ENCODE measurements at regions not wholly inside any gene's neighbourhood (a gene's known extent, or its start where the extent isn't known, plus 50 kb on each side); places are given as distances from the start of the nearest gene placed in this dataset.

GRCh38 chr9:73839471-73839870, 657.7 kb upstream of the RORB start:
- DNase-seq (ENCODE audit: extremely low read depth, insufficient read length): no peak
- no peak overlapping the region for H3K4me3 ChIP-seq (replicated peaks; ENCODE audit: low read depth, low read length)
- H3K27me3 ChIP-seq (replicated peaks; ENCODE audit: control insufficient read depth, insufficient read depth, low read length): no peaks in the 10 kb centered on the region
- no peaks in the 10 kb centered on the region for H3K36me3 ChIP-seq (ENCODE audit: control insufficient read depth, insufficient read depth, low read length)
- no peak for TF ChIP-seq CTCF (IDR thresholded peaks at IDR 0.05; ENCODE audit: insufficient read depth, low read length, poor library complexity, severe bottlenecking)

- Histone ChIP-seq H3K4me3 (replicated peaks; ENCODE audit: low read depth, low read length) (no peak overlapping the region), H3K36me3 (ENCODE audit: control insufficient read depth, insufficient read depth, low read length) (no peaks in the 10 kb centered on the region), H3K27me3 (replicated peaks; ENCODE audit: control insufficient read depth, insufficient read depth, low read length) (no peaks in the 10 kb centered on the region)
- TF ChIP-seq CTCF (IDR thresholded peaks at IDR 0.05; ENCODE audit: insufficient read depth, low read length, poor library complexity, severe bottlenecking): no peak
- DNase-seq (ENCODE audit: extremely low read depth, insufficient read length): no peak
These were observed 656.1 kb upstream of the RORB start for GRCh38 chr9:73841018-73841417.

- no peak for DNase-seq (ENCODE audit: extremely low read depth, insufficient read length)
- Histone ChIP-seq H3K4me3 (replicated peaks; ENCODE audit: low read depth, low read length) (no peak overlapping the region), H3K27me3 (replicated peaks; ENCODE audit: control insufficient read depth, insufficient read depth, low read length) (no peaks in the 10 kb centered on the region), H3K36me3 (ENCODE audit: control insufficient read depth, insufficient read depth, low read length) (no peaks in the 10 kb centered on the region)
- TF ChIP-seq CTCF (IDR thresholded peaks at IDR 0.05; ENCODE audit: insufficient read depth, low read length, poor library complexity, severe bottlenecking): no peak
These were observed 653.0 kb upstream of the RORB start for GRCh38 chr9:73844135-73844534.

GRCh38 chr9:73845539-73845938, 651.6 kb upstream of the RORB start:
- H3K4me3 ChIP-seq (replicated peaks; ENCODE audit: low read depth, low read length): no peak overlapping the region
- DNase-seq (ENCODE audit: extremely low read depth, insufficient read length): no peak

GRCh38 chr9:73845954-73846690, 651.0 kb upstream of the RORB start:
- no peak for DNase-seq (ENCODE audit: extremely low read depth, insufficient read length)
- H3K4me3 ChIP-seq (replicated peaks; ENCODE audit: low read depth, low read length): no peak overlapping the region
- H3K27me3 ChIP-seq (replicated peaks; ENCODE audit: control insufficient read depth, insufficient read depth, low read length): no peaks in the 10 kb centered on the region
- no peaks in the 10 kb centered on the region for H3K36me3 ChIP-seq (ENCODE audit: control insufficient read depth, insufficient read depth, low read length)
- no peak for TF ChIP-seq CTCF (IDR thresholded peaks at IDR 0.05; ENCODE audit: insufficient read depth, low read length, poor library complexity, severe bottlenecking)

More at GRCh38 chr9:73845539-73845938, 651.6 kb upstream of the RORB start:
- Histone ChIP-seq H3K27me3 (replicated peaks; ENCODE audit: control insufficient read depth, insufficient read depth, low read length) (no peaks in the 10 kb centered on the region), H3K36me3 (ENCODE audit: control insufficient read depth, insufficient read depth, low read length) (no peaks in the 10 kb centered on the region)
- no peak for TF ChIP-seq CTCF (IDR thresholded peaks at IDR 0.05; ENCODE audit: insufficient read depth, low read length, poor library complexity, severe bottlenecking)

- TF ChIP-seq CTCF (IDR thresholded peaks at IDR 0.05; ENCODE audit: insufficient read depth, low read length, poor library complexity, severe bottlenecking): no peak
- no peak overlapping the region for H3K4me3 ChIP-seq (replicated peaks; ENCODE audit: low read depth, low read length)
- DNase-seq (ENCODE audit: extremely low read depth, insufficient read length): no peak
- H3K27me3 ChIP-seq (replicated peaks; ENCODE audit: control insufficient read depth, insufficient read depth, low read length): no peaks in the 10 kb centered on the region
- no peaks in the 10 kb centered on the region for H3K36me3 ChIP-seq (ENCODE audit: control insufficient read depth, insufficient read depth, low read length)
These were observed 649.6 kb upstream of the RORB start for GRCh38 chr9:73847536-73847935.

All from GM06990 (cell line).